ENCODE measurements at regions not wholly inside any gene's neighbourhood (a gene's known extent, or its start where the extent isn't known, plus 50 kb on each side); places are given as distances from the start of the nearest gene placed in this dataset.

DNA sequence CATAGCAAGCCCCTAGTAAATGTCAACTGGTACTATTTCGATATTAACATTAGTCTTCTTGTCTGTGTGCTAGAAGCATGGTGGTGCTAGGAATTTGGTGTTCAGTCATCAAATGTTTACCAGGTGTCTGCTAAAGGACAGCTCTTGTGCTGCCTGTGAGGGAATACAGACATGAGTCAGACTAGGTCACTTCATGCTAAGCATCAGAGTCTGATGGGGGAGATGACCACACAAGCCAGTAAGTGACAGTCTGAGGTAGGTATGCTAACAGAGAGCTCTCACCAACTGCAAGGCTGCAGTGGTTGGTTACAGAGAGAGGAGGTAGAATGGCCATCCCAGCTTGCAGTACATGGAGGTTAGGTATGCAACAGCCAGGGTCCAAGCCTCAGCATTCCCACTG is 320.9 kb downstream of the CDK5RAP2 start:
- TF ChIP-seq POLR2A (IDR thresholded peaks at IDR 0.05), result no peak
- TF ChIP-seq, protein P1, sequence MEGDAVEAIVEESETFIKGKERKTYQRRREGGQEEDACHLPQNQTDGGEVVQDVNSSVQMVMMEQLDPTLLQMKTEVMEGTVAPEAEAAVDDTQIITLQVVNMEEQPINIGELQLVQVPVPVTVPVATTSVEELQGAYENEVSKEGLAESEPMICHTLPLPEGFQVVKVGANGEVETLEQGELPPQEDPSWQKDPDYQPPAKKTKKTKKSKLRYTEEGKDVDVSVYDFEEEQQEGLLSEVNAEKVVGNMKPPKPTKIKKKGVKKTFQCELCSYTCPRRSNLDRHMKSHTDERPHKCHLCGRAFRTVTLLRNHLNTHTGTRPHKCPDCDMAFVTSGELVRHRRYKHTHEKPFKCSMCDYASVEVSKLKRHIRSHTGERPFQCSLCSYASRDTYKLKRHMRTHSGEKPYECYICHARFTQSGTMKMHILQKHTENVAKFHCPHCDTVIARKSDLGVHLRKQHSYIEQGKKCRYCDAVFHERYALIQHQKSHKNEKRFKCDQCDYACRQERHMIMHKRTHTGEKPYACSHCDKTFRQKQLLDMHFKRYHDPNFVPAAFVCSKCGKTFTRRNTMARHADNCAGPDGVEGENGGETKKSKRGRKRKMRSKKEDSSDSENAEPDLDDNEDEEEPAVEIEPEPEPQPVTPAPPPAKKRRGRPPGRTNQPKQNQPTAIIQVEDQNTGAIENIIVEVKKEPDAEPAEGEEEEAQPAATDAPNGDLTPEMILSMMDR (IDR thresholded peaks at IDR 0.05), result no peak
